ENCODE measurements at regions not wholly inside any gene's neighbourhood (a gene's known extent, or its start where the extent isn't known, plus 50 kb on each side); places are given as distances from the start of the nearest gene placed in this dataset.

DNA sequence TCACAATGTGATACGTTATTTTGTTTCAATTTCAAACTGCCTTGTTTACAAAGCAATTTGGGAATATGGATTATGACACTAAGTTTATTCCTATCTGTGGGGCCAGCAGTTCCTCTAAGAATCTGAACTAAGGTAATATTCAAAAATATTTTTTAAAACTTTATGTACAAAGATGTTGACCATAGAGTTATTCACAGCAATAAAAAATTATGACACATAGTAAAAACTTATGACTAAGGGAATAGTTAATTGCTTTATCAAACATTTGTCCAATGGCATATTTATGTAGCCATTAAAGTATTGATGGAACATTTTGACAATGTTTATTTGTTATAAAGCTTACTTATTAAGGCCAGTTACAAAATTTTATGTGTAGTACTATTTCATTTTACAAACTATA, 73.4 kb upstream of the FREM1 start (continued):
- TF ChIP-seq, protein P1, sequence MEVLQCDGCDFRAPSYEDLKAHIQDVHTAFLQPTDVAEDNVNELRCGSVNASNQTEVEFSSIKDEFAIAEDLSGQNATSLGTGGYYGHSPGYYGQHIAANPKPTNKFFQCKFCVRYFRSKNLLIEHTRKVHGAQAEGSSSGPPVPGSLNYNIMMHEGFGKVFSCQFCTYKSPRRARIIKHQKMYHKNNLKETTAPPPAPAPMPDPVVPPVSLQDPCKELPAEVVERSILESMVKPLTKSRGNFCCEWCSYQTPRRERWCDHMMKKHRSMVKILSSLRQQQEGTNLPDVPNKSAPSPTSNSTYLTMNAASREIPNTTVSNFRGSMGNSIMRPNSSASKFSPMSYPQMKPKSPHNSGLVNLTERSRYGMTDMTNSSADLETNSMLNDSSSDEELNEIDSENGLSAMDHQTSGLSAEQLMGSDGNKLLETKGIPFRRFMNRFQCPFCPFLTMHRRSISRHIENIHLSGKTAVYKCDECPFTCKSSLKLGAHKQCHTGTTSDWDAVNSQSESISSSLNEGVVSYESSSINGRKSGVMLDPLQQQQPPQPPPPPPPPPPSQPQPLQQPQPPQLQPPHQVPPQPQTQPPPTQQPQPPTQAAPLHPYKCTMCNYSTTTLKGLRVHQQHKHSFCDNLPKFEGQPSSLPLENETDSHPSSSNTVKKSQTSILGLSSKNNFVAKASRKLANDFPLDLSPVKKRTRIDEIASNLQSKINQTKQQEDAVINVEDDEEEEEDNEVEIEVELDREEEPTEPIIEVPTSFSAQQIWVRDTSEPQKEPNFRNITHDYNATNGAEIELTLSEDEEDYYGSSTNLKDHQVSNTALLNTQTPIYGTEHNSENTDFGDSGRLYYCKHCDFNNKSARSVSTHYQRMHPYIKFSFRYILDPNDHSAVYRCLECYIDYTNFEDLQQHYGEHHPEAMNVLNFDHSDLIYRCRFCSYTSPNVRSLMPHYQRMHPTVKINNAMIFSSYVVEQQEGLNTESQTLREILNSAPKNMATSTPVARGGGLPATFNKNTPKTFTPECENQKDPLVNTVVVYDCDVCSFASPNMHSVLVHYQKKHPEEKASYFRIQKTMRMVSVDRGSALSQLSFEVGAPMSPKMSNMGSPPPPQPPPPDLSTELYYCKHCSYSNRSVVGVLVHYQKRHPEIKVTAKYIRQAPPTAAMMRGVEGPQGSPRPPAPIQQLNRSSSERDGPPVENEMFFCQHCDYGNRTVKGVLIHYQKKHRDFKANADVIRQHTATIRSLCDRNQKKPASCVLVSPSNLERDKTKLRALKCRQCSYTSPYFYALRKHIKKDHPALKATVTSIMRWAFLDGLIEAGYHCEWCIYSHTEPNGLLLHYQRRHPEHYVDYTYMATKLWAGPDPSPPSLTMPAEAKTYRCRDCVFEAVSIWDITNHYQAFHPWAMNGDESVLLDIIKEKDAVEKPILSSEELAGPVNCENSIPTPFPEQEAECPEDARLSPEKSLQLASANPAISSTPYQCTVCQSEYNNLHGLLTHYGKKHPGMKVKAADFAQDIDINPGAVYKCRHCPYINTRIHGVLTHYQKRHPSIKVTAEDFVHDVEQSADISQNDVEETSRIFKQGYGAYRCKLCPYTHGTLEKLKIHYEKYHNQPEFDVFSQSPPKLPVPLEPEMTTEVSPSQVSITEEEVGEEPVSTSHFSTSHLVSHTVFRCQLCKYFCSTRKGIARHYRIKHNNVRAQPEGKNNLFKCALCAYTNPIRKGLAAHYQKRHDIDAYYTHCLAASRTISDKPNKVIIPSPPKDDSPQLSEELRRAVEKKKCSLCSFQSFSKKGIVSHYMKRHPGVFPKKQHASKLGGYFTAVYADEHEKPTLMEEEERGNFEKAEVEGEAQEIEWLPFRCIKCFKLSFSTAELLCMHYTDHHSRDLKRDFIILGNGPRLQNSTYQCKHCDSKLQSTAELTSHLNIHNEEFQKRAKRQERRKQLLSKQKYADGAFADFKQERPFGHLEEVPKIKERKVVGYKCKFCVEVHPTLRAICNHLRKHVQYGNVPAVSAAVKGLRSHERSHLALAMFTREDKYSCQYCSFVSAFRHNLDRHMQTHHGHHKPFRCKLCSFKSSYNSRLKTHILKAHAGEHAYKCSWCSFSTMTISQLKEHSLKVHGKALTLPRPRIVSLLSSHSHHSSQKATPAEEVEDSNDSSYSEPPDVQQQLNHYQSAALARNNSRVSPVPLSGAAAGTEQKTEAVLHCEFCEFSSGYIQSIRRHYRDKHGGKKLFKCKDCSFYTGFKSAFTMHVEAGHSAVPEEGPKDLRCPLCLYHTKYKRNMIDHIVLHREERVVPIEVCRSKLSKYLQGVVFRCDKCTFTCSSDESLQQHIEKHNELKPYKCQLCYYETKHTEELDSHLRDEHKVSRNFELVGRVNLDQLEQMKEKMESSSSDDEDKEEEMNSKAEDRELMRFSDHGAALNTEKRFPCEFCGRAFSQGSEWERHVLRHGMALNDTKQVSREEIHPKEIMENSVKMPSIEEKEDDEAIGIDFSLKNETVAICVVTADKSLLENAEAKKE (CRISPR knock-in tag; IDR thresholded peaks at IDR 0.05) = no peak

DNA sequence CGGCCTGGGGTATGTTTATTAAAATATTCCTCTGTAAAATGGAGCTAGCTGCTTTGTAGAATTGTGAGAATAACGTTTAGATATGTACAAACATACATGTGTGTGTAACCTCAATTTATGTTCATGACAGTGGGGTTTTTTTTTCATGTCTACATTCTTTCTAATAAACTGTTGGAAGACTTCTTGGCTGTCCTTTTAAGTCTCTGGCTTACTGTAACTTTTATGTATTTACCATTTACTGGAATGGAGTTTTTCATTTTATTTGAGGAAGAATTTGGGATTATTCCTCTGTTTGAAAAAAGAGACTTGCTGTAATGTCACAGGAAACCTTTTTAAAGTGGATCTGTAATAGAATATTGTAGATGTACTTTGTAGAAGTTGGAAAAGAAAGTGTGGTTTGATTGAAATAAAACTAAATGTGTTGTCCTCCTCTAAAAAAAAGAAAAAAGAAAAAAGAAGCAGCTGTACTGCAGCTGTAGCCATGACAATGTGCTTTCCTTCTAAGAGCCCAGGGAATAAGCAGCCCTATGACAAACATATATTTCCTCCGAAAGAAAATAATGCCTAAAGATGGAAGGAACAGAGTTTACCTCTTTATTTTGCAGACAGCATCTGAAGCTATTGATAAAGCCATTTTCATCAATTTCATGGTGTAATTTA, 71.2 kb upstream of the FREM1 start:
- Mint-ChIP-seq H3K9me3 (no peaks in the 10 kb centered on the region), H3K4me1 (no peaks in the 10 kb centered on the region; the same call in 2 of the 3 replicates), H3K27me3 (ENCODE audit: insufficient read depth, low read depth, poor library complexity) (no peaks in the 10 kb centered on the region), H3K4me3 (no peak overlapping the region), H3K27ac (no peak overlapping the region), H3K36me3 (ENCODE audit: low read depth) (no peaks in the 10 kb centered on the region)
- Histone ChIP-seq H3K27ac (ENCODE audit: low read depth) (no peak overlapping the region), H3K79me2 (replicated peaks; ENCODE audit: insufficient read depth) (no peaks in the 10 kb centered on the region), H3K4me3 (no peak overlapping the region), H3F3A (replicated peaks; ENCODE audit: low read depth) (no peaks in the 10 kb centered on the region), H3K4me2 (no peak overlapping the region), H3K27me3 (ENCODE audit: insufficient read depth) (no peaks in the 10 kb centered on the region), H3K36me3 (ENCODE audit: insufficient read depth) (no peaks in the 10 kb centered on the region), H2AFZ (no peak overlapping the region), H3K4me1 (ENCODE audit: insufficient read depth) (no peaks in the 10 kb centered on the region), H3K9me2 (ENCODE audit: insufficient read depth) (no peaks in the 10 kb centered on the region), H4K20me1 (replicated peaks; ENCODE audit: insufficient read depth) (no peaks in the 10 kb centered on the region)
- no peak for ATAC-seq
- no peak for DNase-seq (ENCODE audit: low spot score)
- TF ChIP-seq STAT1 (IDR thresholded peaks at IDR 0.05; ENCODE audit: unreplicated experiment) (no peak), EZH2 (IDR thresholded peaks at IDR 0.05; ENCODE audit: low read depth, unreplicated experiment) (no peak), CREB1 (CRISPR knock-in tag; IDR thresholded peaks at IDR 0.05; ENCODE audit: low read depth) (no peak), POLR2AphosphoS5 (IDR thresholded peaks at IDR 0.05; ENCODE audit: low read depth) (no peak), ZNF114 (CRISPR knock-in tag; IDR thresholded peaks at IDR 0.05) (no peak), JUNB (IDR thresholded peaks at IDR 0.05; ENCODE audit: unreplicated experiment) (no peak), NANOG (IDR thresholded peaks at IDR 0.05; ENCODE audit: borderline replicate concordance) (no peak)
- TF ChIP-seq, protein P1 (CRISPR knock-in tag; IDR thresholded peaks at IDR 0.05) = no peak
- TF ChIP-seq, protein P2, sequence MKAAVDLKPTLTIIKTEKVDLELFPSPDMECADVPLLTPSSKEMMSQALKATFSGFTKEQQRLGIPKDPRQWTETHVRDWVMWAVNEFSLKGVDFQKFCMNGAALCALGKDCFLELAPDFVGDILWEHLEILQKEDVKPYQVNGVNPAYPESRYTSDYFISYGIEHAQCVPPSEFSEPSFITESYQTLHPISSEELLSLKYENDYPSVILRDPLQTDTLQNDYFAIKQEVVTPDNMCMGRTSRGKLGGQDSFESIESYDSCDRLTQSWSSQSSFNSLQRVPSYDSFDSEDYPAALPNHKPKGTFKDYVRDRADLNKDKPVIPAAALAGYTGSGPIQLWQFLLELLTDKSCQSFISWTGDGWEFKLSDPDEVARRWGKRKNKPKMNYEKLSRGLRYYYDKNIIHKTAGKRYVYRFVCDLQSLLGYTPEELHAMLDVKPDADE (IDR thresholded peaks at IDR 0.05) = no peak

Measured in GM23338 (cell line).